ENCODE measurements at regions not wholly inside any gene's neighbourhood (a gene's known extent, or its start where the extent isn't known, plus 50 kb on each side); places are given as distances from the start of the nearest gene placed in this dataset.

DNA sequence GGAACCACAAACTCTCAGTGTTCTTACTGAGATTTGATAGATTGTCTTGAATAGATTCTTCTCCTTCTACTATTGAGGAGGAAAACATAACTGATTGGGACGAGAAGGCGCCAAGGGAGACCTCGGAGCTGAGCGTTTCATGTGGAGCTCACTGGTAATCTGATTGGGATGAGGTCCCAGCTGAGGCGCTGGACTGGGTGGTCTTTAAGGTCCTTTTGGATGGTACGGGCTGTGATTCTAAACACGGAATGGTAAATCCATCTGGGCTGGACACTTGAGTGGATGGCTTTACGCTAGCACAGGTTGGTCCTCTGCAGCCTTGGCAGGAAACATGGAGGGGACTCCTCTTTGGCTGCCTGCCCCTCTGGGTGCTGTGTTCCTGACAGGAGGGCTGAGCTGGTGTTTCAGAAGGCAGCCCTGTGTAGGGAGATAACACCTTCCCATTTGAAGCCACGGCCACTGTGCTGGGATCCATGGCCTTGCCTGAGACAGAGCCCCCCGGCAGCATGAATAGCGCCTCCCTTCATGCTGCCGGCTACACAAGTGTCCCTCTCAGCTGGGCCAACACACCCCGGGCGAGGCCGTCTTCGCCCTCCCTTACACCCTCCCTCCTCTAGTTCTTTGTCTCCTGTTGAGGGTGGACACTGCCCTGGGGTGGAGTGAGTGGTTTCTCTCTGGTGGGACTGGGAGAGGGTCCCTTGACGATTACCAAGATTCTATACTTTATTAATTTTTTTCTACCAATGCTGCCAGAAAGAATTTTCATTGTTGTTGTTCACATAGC, 203.2 kb upstream of the SHH start (continued):
- no peak for TF ChIP-seq ZNF331 (CRISPR knock-in tag; IDR thresholded peaks at IDR 0.05; ENCODE audit: low read depth)

DNA sequence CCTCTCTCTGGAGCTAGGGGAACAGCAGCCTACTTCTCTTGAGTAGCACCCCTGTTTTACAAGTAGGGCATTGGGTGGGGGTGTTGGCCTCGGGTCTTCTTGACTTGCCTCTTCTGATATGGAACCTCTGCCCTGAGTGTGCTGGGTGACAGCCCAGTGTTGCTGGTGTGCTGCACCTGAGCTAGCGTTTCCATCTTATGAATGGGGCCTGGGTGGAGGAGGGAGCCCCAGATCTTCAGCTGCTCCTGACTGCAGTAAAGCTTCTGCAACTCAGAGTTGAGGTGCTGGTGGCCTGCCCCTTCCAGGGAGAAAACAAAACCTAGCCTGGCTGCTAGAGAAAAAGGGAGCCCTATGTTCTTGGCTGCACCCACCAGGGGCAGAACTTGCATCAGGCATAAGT, 202.5 kb upstream of the SHH start:
- DNase-seq (ENCODE audit: low spot score) (no peak), ATAC-seq (no peak)
- TF ChIP-seq, protein P1, sequence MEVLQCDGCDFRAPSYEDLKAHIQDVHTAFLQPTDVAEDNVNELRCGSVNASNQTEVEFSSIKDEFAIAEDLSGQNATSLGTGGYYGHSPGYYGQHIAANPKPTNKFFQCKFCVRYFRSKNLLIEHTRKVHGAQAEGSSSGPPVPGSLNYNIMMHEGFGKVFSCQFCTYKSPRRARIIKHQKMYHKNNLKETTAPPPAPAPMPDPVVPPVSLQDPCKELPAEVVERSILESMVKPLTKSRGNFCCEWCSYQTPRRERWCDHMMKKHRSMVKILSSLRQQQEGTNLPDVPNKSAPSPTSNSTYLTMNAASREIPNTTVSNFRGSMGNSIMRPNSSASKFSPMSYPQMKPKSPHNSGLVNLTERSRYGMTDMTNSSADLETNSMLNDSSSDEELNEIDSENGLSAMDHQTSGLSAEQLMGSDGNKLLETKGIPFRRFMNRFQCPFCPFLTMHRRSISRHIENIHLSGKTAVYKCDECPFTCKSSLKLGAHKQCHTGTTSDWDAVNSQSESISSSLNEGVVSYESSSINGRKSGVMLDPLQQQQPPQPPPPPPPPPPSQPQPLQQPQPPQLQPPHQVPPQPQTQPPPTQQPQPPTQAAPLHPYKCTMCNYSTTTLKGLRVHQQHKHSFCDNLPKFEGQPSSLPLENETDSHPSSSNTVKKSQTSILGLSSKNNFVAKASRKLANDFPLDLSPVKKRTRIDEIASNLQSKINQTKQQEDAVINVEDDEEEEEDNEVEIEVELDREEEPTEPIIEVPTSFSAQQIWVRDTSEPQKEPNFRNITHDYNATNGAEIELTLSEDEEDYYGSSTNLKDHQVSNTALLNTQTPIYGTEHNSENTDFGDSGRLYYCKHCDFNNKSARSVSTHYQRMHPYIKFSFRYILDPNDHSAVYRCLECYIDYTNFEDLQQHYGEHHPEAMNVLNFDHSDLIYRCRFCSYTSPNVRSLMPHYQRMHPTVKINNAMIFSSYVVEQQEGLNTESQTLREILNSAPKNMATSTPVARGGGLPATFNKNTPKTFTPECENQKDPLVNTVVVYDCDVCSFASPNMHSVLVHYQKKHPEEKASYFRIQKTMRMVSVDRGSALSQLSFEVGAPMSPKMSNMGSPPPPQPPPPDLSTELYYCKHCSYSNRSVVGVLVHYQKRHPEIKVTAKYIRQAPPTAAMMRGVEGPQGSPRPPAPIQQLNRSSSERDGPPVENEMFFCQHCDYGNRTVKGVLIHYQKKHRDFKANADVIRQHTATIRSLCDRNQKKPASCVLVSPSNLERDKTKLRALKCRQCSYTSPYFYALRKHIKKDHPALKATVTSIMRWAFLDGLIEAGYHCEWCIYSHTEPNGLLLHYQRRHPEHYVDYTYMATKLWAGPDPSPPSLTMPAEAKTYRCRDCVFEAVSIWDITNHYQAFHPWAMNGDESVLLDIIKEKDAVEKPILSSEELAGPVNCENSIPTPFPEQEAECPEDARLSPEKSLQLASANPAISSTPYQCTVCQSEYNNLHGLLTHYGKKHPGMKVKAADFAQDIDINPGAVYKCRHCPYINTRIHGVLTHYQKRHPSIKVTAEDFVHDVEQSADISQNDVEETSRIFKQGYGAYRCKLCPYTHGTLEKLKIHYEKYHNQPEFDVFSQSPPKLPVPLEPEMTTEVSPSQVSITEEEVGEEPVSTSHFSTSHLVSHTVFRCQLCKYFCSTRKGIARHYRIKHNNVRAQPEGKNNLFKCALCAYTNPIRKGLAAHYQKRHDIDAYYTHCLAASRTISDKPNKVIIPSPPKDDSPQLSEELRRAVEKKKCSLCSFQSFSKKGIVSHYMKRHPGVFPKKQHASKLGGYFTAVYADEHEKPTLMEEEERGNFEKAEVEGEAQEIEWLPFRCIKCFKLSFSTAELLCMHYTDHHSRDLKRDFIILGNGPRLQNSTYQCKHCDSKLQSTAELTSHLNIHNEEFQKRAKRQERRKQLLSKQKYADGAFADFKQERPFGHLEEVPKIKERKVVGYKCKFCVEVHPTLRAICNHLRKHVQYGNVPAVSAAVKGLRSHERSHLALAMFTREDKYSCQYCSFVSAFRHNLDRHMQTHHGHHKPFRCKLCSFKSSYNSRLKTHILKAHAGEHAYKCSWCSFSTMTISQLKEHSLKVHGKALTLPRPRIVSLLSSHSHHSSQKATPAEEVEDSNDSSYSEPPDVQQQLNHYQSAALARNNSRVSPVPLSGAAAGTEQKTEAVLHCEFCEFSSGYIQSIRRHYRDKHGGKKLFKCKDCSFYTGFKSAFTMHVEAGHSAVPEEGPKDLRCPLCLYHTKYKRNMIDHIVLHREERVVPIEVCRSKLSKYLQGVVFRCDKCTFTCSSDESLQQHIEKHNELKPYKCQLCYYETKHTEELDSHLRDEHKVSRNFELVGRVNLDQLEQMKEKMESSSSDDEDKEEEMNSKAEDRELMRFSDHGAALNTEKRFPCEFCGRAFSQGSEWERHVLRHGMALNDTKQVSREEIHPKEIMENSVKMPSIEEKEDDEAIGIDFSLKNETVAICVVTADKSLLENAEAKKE (CRISPR knock-in tag; IDR thresholded peaks at IDR 0.05), result no peak
- TF ChIP-seq POLR2AphosphoS5 (IDR thresholded peaks at IDR 0.05; ENCODE audit: low read depth) (no peak), EZH2phosphoT487 (IDR thresholded peaks at IDR 0.05; ENCODE audit: unreplicated experiment) (no peak), CREB1 (CRISPR knock-in tag; IDR thresholded peaks at IDR 0.05; ENCODE audit: low read depth) (no peak), JUNB (IDR thresholded peaks at IDR 0.05; ENCODE audit: unreplicated experiment) (no peak), STAT1 (IDR thresholded peaks at IDR 0.05; ENCODE audit: unreplicated experiment) (no peak), ZNF114 (CRISPR knock-in tag; IDR thresholded peaks at IDR 0.05) (no peak), ZNF331 (CRISPR knock-in tag; IDR thresholded peaks at IDR 0.05; ENCODE audit: low read depth) (no peak), NANOG (IDR thresholded peaks at IDR 0.05; ENCODE audit: borderline replicate concordance) (no peak)
- TF ChIP-seq, protein P2, sequence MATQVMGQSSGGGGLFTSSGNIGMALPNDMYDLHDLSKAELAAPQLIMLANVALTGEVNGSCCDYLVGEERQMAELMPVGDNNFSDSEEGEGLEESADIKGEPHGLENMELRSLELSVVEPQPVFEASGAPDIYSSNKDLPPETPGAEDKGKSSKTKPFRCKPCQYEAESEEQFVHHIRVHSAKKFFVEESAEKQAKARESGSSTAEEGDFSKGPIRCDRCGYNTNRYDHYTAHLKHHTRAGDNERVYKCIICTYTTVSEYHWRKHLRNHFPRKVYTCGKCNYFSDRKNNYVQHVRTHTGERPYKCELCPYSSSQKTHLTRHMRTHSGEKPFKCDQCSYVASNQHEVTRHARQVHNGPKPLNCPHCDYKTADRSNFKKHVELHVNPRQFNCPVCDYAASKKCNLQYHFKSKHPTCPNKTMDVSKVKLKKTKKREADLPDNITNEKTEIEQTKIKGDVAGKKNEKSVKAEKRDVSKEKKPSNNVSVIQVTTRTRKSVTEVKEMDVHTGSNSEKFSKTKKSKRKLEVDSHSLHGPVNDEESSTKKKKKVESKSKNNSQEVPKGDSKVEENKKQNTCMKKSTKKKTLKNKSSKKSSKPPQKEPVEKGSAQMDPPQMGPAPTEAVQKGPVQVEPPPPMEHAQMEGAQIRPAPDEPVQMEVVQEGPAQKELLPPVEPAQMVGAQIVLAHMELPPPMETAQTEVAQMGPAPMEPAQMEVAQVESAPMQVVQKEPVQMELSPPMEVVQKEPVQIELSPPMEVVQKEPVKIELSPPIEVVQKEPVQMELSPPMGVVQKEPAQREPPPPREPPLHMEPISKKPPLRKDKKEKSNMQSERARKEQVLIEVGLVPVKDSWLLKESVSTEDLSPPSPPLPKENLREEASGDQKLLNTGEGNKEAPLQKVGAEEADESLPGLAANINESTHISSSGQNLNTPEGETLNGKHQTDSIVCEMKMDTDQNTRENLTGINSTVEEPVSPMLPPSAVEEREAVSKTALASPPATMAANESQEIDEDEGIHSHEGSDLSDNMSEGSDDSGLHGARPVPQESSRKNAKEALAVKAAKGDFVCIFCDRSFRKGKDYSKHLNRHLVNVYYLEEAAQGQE (IDR thresholded peaks at IDR 0.05; ENCODE audit: unreplicated experiment), result no peak
- TF ChIP-seq, protein P3, sequence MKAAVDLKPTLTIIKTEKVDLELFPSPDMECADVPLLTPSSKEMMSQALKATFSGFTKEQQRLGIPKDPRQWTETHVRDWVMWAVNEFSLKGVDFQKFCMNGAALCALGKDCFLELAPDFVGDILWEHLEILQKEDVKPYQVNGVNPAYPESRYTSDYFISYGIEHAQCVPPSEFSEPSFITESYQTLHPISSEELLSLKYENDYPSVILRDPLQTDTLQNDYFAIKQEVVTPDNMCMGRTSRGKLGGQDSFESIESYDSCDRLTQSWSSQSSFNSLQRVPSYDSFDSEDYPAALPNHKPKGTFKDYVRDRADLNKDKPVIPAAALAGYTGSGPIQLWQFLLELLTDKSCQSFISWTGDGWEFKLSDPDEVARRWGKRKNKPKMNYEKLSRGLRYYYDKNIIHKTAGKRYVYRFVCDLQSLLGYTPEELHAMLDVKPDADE (IDR thresholded peaks at IDR 0.05), result no peak
- TF ChIP-seq, protein P4, sequence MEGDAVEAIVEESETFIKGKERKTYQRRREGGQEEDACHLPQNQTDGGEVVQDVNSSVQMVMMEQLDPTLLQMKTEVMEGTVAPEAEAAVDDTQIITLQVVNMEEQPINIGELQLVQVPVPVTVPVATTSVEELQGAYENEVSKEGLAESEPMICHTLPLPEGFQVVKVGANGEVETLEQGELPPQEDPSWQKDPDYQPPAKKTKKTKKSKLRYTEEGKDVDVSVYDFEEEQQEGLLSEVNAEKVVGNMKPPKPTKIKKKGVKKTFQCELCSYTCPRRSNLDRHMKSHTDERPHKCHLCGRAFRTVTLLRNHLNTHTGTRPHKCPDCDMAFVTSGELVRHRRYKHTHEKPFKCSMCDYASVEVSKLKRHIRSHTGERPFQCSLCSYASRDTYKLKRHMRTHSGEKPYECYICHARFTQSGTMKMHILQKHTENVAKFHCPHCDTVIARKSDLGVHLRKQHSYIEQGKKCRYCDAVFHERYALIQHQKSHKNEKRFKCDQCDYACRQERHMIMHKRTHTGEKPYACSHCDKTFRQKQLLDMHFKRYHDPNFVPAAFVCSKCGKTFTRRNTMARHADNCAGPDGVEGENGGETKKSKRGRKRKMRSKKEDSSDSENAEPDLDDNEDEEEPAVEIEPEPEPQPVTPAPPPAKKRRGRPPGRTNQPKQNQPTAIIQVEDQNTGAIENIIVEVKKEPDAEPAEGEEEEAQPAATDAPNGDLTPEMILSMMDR (conservative IDR thresholded peaks at IDR 0.05; ENCODE audit: low read depth in 2 of 2), result no peak
- no peaks in the 10 kb centered on the region for H3K4me1 ChIP-seq (ENCODE audit: insufficient read depth)
- H3K4me1 Mint-ChIP-seq, result peaks cover 6% of the 10 kb centered on the region; the same call in 2 of the 3 replicates
- no peaks in the 10 kb centered on the region for H3K36me3 ChIP-seq (ENCODE audit: insufficient read depth)
- H2AFZ ChIP-seq, result no peak overlapping the region
- H3K4me2 ChIP-seq, result no peak overlapping the region
- no peak overlapping the region for H3K27ac ChIP-seq (ENCODE audit: low read depth)
- no peaks in the 10 kb centered on the region for H3K9me2 ChIP-seq (ENCODE audit: insufficient read depth)
- no peaks in the 10 kb centered on the region; the same call in 2 of the 3 replicates for H3K36me3 Mint-ChIP-seq (ENCODE audit: low read depth)
- no peaks in the 10 kb centered on the region; the same call in 1 of the 3 replicates for H3K9me3 Mint-ChIP-seq
- H3K4me3 ChIP-seq, result no peak overlapping the region
- no peaks in the 10 kb centered on the region for H3K27me3 ChIP-seq (ENCODE audit: insufficient read depth)
- no peaks in the 10 kb centered on the region for H3F3A ChIP-seq (replicated peaks; ENCODE audit: low read depth)
- no peak overlapping the region for H3K27ac Mint-ChIP-seq
- no peaks in the 10 kb centered on the region for H3K79me2 ChIP-seq (replicated peaks; ENCODE audit: insufficient read depth)
- no peak overlapping the region for H3K4me3 Mint-ChIP-seq
- H4K20me1 ChIP-seq (replicated peaks; ENCODE audit: insufficient read depth), result no peaks in the 10 kb centered on the region
- peaks cover 2% of the 10 kb centered on the region for H3K27me3 Mint-ChIP-seq (ENCODE audit: insufficient read depth, low read depth, poor library complexity)

Measured in GM23338 (cell line).